ENCODE measurements at regions not wholly inside any gene's neighbourhood (a gene's known extent, or its start where the extent isn't known, plus 50 kb on each side); places are given as distances from the start of the nearest gene placed in this dataset.

- no peak for TF ChIP-seq HDAC6 (IDR thresholded peaks at IDR 0.05; ENCODE audit: unreplicated experiment)
- no peak for TF ChIP-seq TARDBP (IDR thresholded peaks at IDR 0.05; ENCODE audit: borderline replicate concordance)
- no peak for TF ChIP-seq CEBPB (IDR thresholded peaks at IDR 0.05; ENCODE audit: borderline replicate concordance in 1 of 2, low read depth in 2 of 2, low read length in 2 of 2)
- no peak for TF ChIP-seq CBX3 (IDR thresholded peaks at IDR 0.05; ENCODE audit: borderline replicate concordance, low read depth)
- TF ChIP-seq YBX1 (IDR thresholded peaks at IDR 0.05) = no peak
- no peak for TF ChIP-seq SMC3 (IDR thresholded peaks at IDR 0.05; ENCODE audit: borderline replicate concordance, low read length)
- no peak for TF ChIP-seq SIX5 (IDR thresholded peaks at IDR 0.05; ENCODE audit: low read depth, low read length, severe bottlenecking)
- TF ChIP-seq POLR2A (IDR thresholded peaks at IDR 0.05; ENCODE audit: low read depth, low read length) = no peak
- TF ChIP-seq BRCA1 (IDR thresholded peaks at IDR 0.05; ENCODE audit: low read depth, low read length) = no peak
- no peak for TF ChIP-seq CBX5 (IDR thresholded peaks at IDR 0.05; ENCODE audit: low read depth)
- no peak for TF ChIP-seq POLR2AphosphoS5 (IDR thresholded peaks at IDR 0.05; ENCODE audit: low read length)
- TF ChIP-seq, protein P1, sequence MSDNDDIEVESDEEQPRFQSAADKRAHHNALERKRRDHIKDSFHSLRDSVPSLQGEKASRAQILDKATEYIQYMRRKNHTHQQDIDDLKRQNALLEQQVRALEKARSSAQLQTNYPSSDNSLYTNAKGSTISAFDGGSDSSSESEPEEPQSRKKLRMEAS (IDR thresholded peaks at IDR 0.05; ENCODE audit: low read depth, low read length) = no peak
These were observed 190.0 kb upstream of the GPR12 start for GRCh38 chr13:26950546-26950945.

Measured in GM12878 (cell line).